ENCODE measurements at regions not wholly inside any gene's neighbourhood (a gene's known extent, or its start where the extent isn't known, plus 50 kb on each side); places are given as distances from the start of the nearest gene placed in this dataset.

GRCh38 chr16:64892835-64893785 lies 228.8 kb downstream of the CDH11 start:
- DNase-seq: no peak

- DNase-seq: no peak
These were observed 232.4 kb downstream of the CDH11 start for GRCh38 chr16:64889446-64889845.

DNA sequence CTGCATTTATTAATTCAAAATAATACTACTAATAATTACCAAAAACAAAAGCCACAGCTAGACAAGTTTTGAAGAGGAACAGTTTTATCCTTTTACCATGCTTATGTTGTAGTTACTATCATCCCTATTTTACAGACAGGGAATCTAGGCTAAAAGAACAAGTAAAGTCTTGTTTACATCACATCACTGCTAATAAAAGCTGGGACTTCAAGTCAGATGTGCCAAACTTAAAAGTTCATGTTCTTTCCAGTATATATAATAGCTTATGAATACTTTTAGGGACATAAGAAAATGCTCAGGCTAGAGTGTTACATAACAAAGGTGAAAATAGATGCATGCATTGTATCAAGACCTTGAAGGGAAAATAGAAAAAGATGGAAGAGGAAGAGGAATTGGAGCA lies 234.2 kb downstream of the CDH11 start:
- no peak for DNase-seq

- DNase-seq: no peak
These were observed 239.6 kb downstream of the CDH11 start for GRCh38 chr16:64882078-64882784.

DNA sequence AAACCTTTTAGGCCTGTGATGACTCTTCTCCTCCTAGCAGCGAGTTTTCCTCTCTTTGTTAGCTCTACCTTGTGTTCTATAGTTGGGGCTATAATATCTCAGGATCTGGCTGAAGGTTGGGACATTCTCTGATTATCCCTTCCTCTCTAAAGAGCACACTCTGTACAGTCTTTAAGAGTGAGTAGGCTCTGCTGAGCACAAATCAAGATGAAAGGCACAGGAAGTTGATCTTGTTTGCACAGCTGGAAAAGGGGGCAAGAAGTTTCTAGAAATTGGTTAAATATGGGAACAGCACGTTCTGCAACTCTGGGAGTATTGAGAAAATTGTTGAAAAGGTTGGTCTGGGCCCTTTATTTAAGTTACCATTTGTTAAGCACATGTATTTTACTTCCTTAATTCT lies 240.9 kb downstream of the CDH11 start:
- no peak for DNase-seq

DNA sequence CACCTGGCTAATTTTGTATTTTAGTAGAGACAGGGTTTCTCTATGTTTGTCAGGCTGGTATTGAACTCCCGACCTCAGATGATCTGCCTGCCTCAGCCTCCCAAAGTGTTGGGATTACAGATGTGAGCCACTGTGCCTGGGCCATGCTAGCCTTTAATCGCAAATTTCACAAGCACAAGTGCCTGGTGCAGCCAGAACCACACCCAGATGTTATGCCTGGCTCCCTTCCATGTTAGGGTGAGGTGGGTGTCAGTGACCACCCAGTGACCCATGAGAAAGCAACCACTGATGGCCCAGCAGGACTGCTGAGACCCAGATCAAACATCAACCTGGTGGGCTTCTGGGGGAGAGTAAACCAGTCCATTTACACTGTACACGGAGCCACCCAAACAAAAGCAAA lies 241.9 kb downstream of the CDH11 start:
- no peak for DNase-seq

GRCh38 chr16:64878940-64879339 lies 242.9 kb downstream of the CDH11 start:
- DNase-seq: no peak

DNA sequence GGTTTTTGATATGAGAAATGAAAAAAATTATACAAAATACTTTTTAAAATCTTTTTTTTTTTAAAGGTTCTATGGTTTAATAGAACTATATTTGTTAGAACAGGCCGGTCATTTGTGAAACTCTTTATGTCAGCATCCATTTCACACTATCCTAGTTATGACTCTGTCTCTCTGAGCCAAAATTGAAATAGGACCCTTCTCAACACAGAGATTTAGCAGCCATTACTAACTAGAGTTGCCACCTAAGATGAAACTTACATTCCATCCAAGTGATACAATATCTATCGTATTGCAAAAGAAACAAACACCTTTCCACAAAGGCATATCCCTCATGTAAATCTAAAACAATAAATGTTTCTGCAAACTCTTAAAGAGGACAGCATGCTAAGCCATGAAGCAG lies 249.8 kb downstream of the CDH11 start:
- no peak for DNase-seq

- DNase-seq: no peak
These were observed 251.0 kb downstream of the CDH11 start for GRCh38 chr16:64870859-64871258.

DNA sequence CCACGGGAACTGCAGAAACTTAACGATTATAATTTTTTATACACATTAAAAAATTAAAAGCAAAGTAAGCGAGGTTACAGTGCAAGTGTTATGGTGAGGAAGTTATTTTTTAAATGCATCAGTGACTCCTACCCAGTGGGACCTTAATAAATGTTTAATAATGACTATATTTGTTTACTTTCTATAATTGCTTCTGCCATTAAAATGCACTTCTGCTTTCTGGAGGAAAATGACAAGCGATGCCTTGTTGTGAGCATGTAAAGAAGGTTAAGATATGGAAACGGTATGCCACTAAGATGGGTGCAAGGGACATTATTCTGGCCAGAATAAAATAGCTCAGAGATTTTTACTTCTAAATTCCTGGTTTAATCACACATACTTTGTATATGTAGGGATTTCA lies 252.1 kb downstream of the CDH11 start:
- DNase-seq: no peak

DNA sequence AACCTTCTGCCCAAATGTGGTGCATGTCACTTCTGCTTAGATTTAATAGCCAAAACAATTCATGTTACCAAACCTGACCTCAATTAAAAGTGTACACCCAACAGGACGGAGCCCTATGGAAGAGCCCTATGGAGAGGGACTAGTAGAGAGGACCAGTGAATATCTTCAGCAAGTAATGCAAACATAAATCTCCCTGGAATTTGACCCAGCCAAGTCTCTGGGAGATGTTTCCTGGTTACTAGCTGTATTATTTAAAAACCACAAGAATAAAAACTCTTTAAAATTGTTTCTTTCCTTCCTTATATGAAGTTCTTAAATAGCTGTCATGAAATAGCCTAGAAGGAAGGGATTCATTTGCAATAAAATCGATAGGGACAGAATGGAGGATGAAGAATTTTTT lies 255.8 kb downstream of the CDH11 start:
- DNase-seq: no peak

- DNase-seq: no peak
These were observed 256.7 kb downstream of the CDH11 start for GRCh38 chr16:64865069-64865696.

DNA sequence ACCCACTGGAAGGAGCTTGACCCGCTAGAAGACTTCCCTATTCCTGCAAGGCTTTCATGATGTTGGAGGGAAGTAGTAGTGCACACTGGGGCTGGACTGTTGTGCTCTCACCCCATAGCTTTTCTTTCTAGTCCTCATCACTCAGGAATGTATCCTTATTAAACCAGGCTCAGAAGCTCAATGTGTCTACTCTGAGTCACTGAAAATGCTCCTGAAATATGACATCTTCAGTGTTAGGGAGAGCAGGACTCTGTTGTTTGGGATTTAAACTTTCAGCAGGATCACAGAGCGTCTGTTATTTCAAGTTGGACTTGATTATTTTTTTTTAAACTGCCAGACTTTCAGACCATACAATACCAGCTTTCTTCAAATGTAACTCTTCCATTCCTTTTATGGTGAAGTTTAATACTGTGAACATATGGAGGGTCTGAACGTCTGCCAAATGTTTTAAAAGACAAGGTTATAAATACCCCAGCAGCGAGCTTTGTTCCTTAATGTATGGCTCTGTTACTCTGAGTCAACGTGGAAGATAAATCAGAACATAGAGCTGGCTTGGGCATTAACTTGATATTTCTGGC lies 257.5 kb downstream of the CDH11 start:
- no peak for DNase-seq

GRCh38 chr16:64858076-64858475 lies 263.8 kb downstream of the CDH11 start:
- DNase-seq: no peak

DNA sequence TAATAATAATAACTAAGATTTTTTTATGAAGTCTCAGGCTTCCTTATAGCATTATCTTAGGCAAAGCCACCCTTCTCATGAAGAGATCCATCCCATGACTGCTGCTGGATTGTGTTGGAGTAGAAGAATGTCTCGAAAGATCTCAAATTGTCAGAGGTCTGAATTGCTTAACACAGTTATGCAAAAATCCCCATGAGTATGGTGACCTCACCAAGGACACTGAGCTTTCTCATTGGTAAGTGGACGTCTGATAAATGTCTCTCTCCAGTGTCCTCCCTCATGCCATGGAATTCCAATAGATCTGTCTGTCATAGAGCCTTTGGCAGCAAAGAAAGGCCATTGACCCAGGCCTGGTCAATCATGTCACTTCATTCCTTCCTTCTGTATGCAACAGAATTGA lies 264.5 kb downstream of the CDH11 start:
- no peak for DNase-seq

DNA sequence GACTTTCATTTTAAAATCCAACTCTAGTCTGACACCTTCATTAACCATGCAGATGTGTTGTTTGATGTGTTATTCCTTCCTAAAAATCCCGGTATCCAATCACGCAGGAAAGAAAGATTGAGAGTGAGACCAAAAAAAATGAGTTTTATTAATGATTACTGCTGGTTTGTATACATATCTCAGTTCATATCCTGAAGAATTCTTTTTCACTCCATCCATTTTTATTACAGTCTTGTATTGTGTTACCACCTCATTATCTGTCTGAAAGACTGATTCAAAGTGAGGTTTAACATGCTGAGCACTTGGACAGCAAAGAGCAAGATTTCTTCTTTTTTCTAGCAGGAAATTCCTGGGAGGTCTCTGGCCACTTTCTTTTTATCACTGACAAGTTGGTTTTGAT lies 268.3 kb downstream of the CDH11 start:
- DNase-seq: no peak

GRCh38 chr16:64846966-64847365 lies 274.9 kb downstream of the CDH11 start:
- no peak for DNase-seq

GRCh38 chr16:64845071-64845470 lies 276.8 kb downstream of the CDH11 start:
- DNase-seq: no peak

DNA sequence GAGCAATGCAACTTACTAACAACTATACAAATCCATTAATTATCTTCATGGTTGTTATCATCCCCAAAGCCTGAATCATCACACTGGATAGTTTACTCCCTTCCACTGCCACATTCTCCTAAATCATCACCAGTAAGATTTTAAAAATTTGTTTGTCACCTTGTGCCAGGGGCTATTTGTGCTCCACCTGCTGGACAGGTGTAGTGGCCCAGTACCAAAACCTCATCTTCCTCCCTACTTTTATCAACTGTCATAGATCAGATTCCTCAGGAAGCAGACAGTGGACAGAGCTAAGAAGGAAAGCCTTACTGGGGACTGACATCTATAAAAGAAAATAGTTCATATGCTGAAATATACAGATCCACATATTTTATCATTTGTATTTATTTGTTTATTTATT lies 280.4 kb downstream of the CDH11 start:
- no peak for DNase-seq

DNA sequence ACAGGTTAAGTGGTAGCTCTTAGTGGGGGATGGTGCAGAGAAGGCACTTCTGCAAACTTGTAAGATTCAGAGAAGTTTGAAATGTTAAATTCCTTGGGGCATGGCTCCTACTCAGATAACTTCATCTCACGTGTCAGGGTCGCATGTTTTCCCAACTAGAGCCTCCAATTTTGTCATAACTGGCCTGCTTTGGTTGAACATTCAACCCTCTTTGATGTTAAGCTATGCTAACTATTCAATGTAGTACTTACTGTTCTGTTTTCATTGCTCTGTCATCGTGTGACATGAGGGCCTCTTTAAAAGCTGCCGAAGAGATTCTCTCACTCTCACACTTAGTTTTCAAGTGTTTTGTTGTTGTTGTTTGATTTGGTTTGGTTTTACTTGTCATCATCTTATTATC lies 280.8 kb downstream of the CDH11 start:
- no peak for DNase-seq

DNA sequence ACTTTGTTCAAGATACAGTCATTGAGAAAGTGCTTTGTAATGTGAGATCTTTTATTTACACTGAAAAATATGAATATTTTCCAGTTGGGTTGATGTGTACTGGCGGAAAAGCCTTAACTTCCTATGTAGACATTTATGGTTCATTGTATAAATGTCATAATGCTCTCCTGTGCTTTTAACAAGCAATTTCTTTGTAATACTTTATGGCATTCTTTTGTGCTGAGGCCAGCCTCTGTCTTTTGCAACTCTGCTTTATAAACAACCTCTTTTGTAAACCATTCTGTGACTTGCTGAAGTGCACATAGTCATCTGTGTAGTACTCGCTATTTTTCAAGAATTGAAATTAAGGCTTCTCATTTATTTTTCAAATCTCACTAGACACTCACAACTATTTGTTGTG lies 291.2 kb downstream of the CDH11 start:
- no peak for DNase-seq

GRCh38 chr16:64829678-64830077 lies 292.2 kb downstream of the CDH11 start:
- DNase-seq: no peak

DNA sequence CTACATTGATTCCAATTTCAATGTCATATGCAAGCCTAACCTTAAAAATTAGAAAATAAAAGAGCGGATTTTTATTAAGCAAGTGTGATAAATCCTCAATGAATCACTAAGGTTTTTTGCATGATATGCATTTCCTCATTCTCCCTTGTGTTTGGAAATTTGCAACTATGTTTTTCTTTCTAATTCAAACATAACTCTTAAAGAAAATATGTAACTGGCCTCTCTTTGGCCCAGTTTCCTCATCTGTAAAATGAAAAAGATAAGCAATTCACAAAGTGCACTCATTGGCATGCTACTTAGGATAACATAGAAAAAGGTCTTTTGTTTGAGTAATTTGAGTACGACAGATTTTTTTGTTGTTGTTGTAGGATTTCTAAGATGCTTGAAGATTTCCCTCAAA lies 295.5 kb downstream of the CDH11 start:
- DNase-seq: no peak
